ENCODE measurements at regions not wholly inside any gene's neighbourhood (a gene's known extent, or its start where the extent isn't known, plus 50 kb on each side); places are given as distances from the start of the nearest gene placed in this dataset.

DNA sequence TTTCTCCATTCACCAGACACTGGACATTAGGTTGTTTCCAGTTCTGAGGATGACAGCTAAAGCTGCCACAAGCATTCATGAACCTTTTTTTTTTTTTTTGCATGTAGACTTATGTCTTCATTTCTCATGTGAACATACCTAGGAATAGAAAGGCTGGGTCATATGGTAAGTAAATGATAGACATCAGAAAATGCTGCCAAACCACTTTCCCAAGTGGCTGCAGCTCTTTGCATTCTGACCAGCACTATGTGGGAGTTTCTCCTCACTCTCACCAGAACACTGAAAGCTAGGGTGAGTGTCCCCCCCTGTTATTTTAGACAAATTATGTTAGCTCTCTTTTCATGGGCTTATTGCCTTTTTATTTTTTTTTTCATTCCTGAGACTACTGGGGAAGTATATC is 197.5 kb downstream of the OTOR start:
- H3K4me1 ChIP-seq, result no peaks in the 10 kb centered on the region
- no peak for DNase-seq

GRCh38 chr20:16946097-16946496 is 197.9 kb downstream of the OTOR start:
- no peak for TF ChIP-seq POLR2A (IDR thresholded peaks at IDR 0.05)
- TF ChIP-seq CTCF (IDR thresholded peaks at IDR 0.05), result no peak

More for the DNA sequence above, 197.5 kb downstream of the OTOR start:
- H3K36me3 ChIP-seq, result no peaks in the 10 kb centered on the region
- no peak overlapping the region for H3K27ac ChIP-seq
- no peaks in the 10 kb centered on the region for H3K9me3 ChIP-seq
- no peak overlapping the region for H3K4me3 ChIP-seq
- H3K27me3 ChIP-seq, result no peaks in the 10 kb centered on the region
- TF ChIP-seq CTCF (IDR thresholded peaks at IDR 0.05) (no peak), POLR2A (IDR thresholded peaks at IDR 0.05) (no peak)

GRCh38 chr20:16947479-16947878 is 199.3 kb downstream of the OTOR start:
- Histone ChIP-seq H3K9me3 (no peaks in the 10 kb centered on the region), H3K4me3 (no peak overlapping the region), H3K27ac (no peak overlapping the region), H3K36me3 (no peaks in the 10 kb centered on the region), H3K4me1 (no peaks in the 10 kb centered on the region), H3K27me3 (no peaks in the 10 kb centered on the region)
- no peak for TF ChIP-seq CTCF (IDR thresholded peaks at IDR 0.05)
- TF ChIP-seq POLR2A (IDR thresholded peaks at IDR 0.05), result no peak
- no peak for DNase-seq

More at GRCh38 chr20:16946097-16946496, 197.9 kb downstream of the OTOR start:
- Histone ChIP-seq H3K27me3 (no peaks in the 10 kb centered on the region), H3K4me3 (no peak overlapping the region), H3K9me3 (no peaks in the 10 kb centered on the region), H3K36me3 (no peaks in the 10 kb centered on the region), H3K4me1 (no peaks in the 10 kb centered on the region), H3K27ac (no peak overlapping the region)
- DNase-seq, result no peak

DNA sequence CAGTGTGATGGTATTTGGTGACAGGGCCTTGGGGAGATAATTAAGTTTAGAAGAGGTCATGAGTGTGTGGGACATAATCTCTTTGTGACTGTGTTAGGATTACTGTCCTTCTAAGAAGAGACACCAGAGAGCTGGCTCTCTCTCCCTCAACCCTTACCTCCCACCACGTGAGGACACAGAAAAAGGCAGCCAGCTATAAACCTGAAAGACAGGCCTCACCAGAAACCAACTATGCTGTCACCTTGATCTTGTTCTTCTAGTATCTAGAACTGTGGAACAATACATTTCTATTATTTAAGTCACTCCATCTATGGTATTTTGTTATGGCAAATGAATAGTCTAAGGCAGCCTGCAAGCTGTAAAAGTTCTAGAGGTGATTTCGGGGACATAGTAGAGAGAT is 203.7 kb downstream of the OTOR start:
- no peaks in the 10 kb centered on the region for H3K4me1 ChIP-seq

DNA sequence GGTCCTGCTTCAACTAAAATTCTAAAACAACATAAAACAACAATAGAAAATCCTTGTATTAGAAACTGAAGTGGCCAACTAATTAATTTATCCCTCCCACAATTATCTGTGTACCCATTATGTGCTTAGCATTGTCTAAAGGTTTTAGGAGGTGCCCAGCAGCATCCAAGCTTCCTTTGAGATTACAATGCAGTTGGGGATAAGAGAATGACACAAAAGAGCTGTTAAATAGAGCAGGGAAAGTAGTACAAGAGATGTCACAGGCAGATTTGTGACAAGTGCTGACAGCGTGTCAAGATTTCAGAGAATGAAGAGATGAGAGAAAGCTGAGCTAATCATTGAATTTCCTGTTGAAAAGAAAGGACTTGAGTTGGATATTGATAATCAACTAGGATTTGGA is 204.8 kb downstream of the OTOR start:
- Histone ChIP-seq H3K36me3 (no peaks in the 10 kb centered on the region), H3K4me1 (no peaks in the 10 kb centered on the region), H3K27ac (no peak overlapping the region), H3K9me3 (no peaks in the 10 kb centered on the region), H3K27me3 (no peaks in the 10 kb centered on the region), H3K4me3 (no peak overlapping the region)
- DNase-seq, result no peak
- TF ChIP-seq CTCF (IDR thresholded peaks at IDR 0.05), result no peak
- no peak for TF ChIP-seq POLR2A (IDR thresholded peaks at IDR 0.05)

More for the DNA sequence above, 203.7 kb downstream of the OTOR start:
- Histone ChIP-seq H3K36me3 (no peaks in the 10 kb centered on the region), H3K9me3 (no peaks in the 10 kb centered on the region), H3K27me3 (no peaks in the 10 kb centered on the region), H3K27ac (no peak overlapping the region), H3K4me3 (no peak overlapping the region)
- TF ChIP-seq CTCF (IDR thresholded peaks at IDR 0.05), result no peak
- TF ChIP-seq POLR2A (IDR thresholded peaks at IDR 0.05), result no peak
- DNase-seq, result no peak

DNA sequence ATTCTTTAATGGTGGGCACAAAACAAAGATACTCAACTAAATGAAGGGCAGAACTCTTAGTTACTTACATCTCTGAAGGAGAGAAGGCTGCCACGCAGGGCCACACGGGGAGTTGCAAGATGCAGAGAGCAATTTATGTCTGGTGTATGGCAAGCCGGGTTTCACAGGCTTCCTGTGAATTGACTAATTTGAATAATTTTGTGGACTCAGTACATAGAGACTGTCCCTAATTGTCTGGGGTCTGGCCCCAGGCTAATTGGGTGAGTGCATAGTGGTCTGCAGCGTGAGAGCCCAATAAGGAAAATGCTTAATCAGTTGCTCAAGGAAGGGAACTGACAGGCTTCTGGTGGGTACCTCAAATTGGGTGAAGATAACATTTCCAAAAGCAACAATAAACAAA is 205.7 kb downstream of the OTOR start:
- H3K4me1 ChIP-seq, result no peaks in the 10 kb centered on the region

More for the DNA sequence above, 205.7 kb downstream of the OTOR start:
- no peak for DNase-seq
- Histone ChIP-seq H3K4me3 (no peak overlapping the region), H3K27ac (no peak overlapping the region), H3K27me3 (no peaks in the 10 kb centered on the region), H3K36me3 (no peaks in the 10 kb centered on the region), H3K9me3 (no peaks in the 10 kb centered on the region)
- TF ChIP-seq CTCF (IDR thresholded peaks at IDR 0.05) (no peak), POLR2A (IDR thresholded peaks at IDR 0.05) (no peak)

Data from Peyer's patch (tissue), 4 donors.